GM21390 (cell line): ENCODE measurements at regions not wholly inside any gene's neighbourhood (a gene's known extent, or its start where the extent isn't known, plus 50 kb on each side); places are given as distances from the start of the nearest gene placed in this dataset.

Experiments
- ATAC-seq: cut with Tn5 transposase; IDR thresholded peaks from one replicate; pipeline ENCODE4 v1.9.1; 2021; ENCODE audit not compliant: unreplicated experiment

GRCh38 chr4:108567831-108568230 is 52.5 kb upstream of the RPL34 start:
- no peak for ATAC-seq

GRCh38 chr4:108561116-108561515 is 59.3 kb upstream of the RPL34 start:
- ATAC-seq, result no peak

GRCh38 chr4:108560616-108561015 is 59.8 kb upstream of the RPL34 start:
- no peak for ATAC-seq

- no peak for ATAC-seq
These were observed 60.5 kb upstream of the RPL34 start for GRCh38 chr4:108559911-108560310.

- no peak for ATAC-seq
These were observed 61.1 kb upstream of the RPL34 start for GRCh38 chr4:108559068-108559793.

- peak; percentile 67 for ATAC-seq
These were observed 63.7 kb upstream of the RPL34 start for GRCh38 chr4:108556588-108557200.

- ATAC-seq, result no peak
These were observed 64.2 kb upstream of the RPL34 start for GRCh38 chr4:108556166-108556565.

- no peak for ATAC-seq
These were observed 64.7 kb upstream of the RPL34 start for GRCh38 chr4:108555701-108556100.

- no peak for ATAC-seq
These were observed 72.7 kb upstream of the RPL34 start for GRCh38 chr4:108547682-108548081.

GRCh38 chr4:108546728-108547127 is 73.6 kb upstream of the RPL34 start:
- no peak for ATAC-seq

- no peak for ATAC-seq
These were observed 75.9 kb upstream of the RPL34 start for GRCh38 chr4:108544481-108544880.

GRCh38 chr4:108543359-108543968 is 76.9 kb upstream of the RPL34 start:
- ATAC-seq, result no peak

- no peak for ATAC-seq
These were observed 79.8 kb upstream of the RPL34 start for GRCh38 chr4:108540536-108540935.

- no peak for ATAC-seq
These were observed 83.8 kb upstream of the RPL34 start for GRCh38 chr4:108536577-108536976.

GRCh38 chr4:108535757-108536156 is 84.6 kb upstream of the RPL34 start:
- no peak for ATAC-seq

- ATAC-seq, result no peak
These were observed 86.5 kb upstream of the RPL34 start for GRCh38 chr4:108533876-108534275.

GRCh38 chr4:108533245-108533844 is 87.0 kb upstream of the RPL34 start:
- no peak for ATAC-seq

- no peak for ATAC-seq
These were observed 87.6 kb upstream of the RPL34 start for GRCh38 chr4:108532738-108533137.

- no peak for ATAC-seq
These were observed 88.2 kb upstream of the RPL34 start for GRCh38 chr4:108532187-108532586.

- no peak for ATAC-seq
These were observed 88.9 kb upstream of the RPL34 start for GRCh38 chr4:108531461-108531860.

GRCh38 chr4:108529984-108530905 is 90.1 kb upstream of the RPL34 start:
- no peak for ATAC-seq
